WTC11 (cell line): ENCODE measurements at regions not wholly inside any gene's neighbourhood (a gene's known extent, or its start where the extent isn't known, plus 50 kb on each side); places are given as distances from the start of the nearest gene placed in this dataset.

Experiments used
- ATAC-seq: fragments of 200-7000 bp; cut with Tn5 transposase; 2 replicates; pipeline ENCODE4 v1.10.0; 2021; ENCODE audit warnings: mild to moderate bottlenecking, moderate library complexity
- CTCF ChIA-PET: fragments of 300-600 bp; sonication (Branson Sonifier 250); formaldehyde crosslinking; loops from one replicate; lab custom pipeline; 2021; ENCODE audit warnings: antibody characterized with exemption; lab: Charles Lee
- POLR2A ChIA-PET: fragments of 350-600 bp; sonication (Branson Sonifier 250); formaldehyde crosslinking; loops from one replicate; lab custom pipeline; 2021; ENCODE audit warnings: antibody characterized with exemption; lab: Charles Lee
- DNase-seq: peaks from one replicate; pipeline ENCODE4 v3.0.0; 2021; ENCODE audit warnings: low spot score
- H3K27ac Mint-ChIP-seq: 2 replicates; pipeline ENCODE4 v1.8.0; 2021; ENCODE audit warnings: mixed read lengths
- H3K27me3 Mint-ChIP-seq: 2 replicates; pipeline ENCODE4 v1.8.0; 2021; ENCODE audit warnings: low read depth, mild to moderate bottlenecking, moderate library complexity, mixed read lengths
- H3K36me3 Mint-ChIP-seq: 2 replicates; pipeline ENCODE4 v1.8.0; 2021; ENCODE audit warnings: mixed read lengths
- H3K4me1 Mint-ChIP-seq: 2 replicates; pipeline ENCODE4 v1.8.0; 2022; ENCODE audit warnings: mixed read lengths
- H3K4me3 Mint-ChIP-seq: 2 replicates; pipeline ENCODE4 v1.8.0; 2021; ENCODE audit warnings: mild to moderate bottlenecking, moderate library complexity, mixed read lengths
- H3K9me3 Mint-ChIP-seq: 2 replicates; pipeline ENCODE4 v1.8.0; 2021; ENCODE audit warnings: mixed read lengths
- CREM ChIP-seq: sonication (generic); formaldehyde crosslinking; IDR thresholded peaks from 2 replicates; pipeline ENCODE4 v1.8.1; 2022; ENCODE audit warnings: mild to moderate bottlenecking, missing genetic modification reagents, moderate library complexity
- E2F4 ChIP-seq: sonication (generic); formaldehyde crosslinking; IDR thresholded peaks from 2 replicates; pipeline ENCODE4 v1.8.1; 2022; ENCODE audit warnings: low read depth, mild to moderate bottlenecking, moderate library complexity, missing genetic modification reagents, borderline replicate concordance
- ETV6 ChIP-seq: sonication (generic); formaldehyde crosslinking; IDR thresholded peaks from 2 replicates; pipeline ENCODE4 v1.8.1; 2022; ENCODE audit warnings: mild to moderate bottlenecking, missing genetic modification reagents
- GABPB1 ChIP-seq: sonication (generic); formaldehyde crosslinking; IDR thresholded peaks from 2 replicates; pipeline ENCODE4 v1.8.1; 2023; ENCODE audit warnings: mild to moderate bottlenecking, missing genetic modification reagents
- HMGXB4 ChIP-seq: sonication (generic); formaldehyde crosslinking; IDR thresholded peaks from 2 replicates; pipeline ENCODE4 v1.8.1; 2023; ENCODE audit warnings: mild to moderate bottlenecking, moderate library complexity, missing genetic modification reagents
- IRF2 ChIP-seq: sonication (generic); formaldehyde crosslinking; IDR thresholded peaks from 2 replicates; pipeline ENCODE4 v1.8.0; 2022; ENCODE audit warnings: low read depth, missing genetic modification reagents, borderline replicate concordance
- MAX ChIP-seq: sonication (generic); formaldehyde crosslinking; IDR thresholded peaks from 2 replicates; pipeline ENCODE4 v1.8.0; 2022; ENCODE audit warnings: mild to moderate bottlenecking, missing genetic modification reagents
- NFATC4 ChIP-seq: fragments of 250-450 bp; sonication (Bioruptor Pico); IDR thresholded peaks from 2 replicates; pipeline ENCODE4 v1.9.0; 2021; ENCODE audit warnings: mild to moderate bottlenecking
- NFE2L1 ChIP-seq: sonication (generic); formaldehyde crosslinking; IDR thresholded peaks from 2 replicates; pipeline ENCODE4 v1.8.1; 2023; ENCODE audit warnings: missing genetic modification reagents
- PRDM15 ChIP-seq: sonication (generic); formaldehyde crosslinking; IDR thresholded peaks from 2 replicates; pipeline ENCODE4 v1.8.0; 2022; ENCODE audit warnings: missing genetic modification reagents
- SMAD4 ChIP-seq: sonication (generic); formaldehyde crosslinking; IDR thresholded peaks from 2 replicates; pipeline ENCODE4 v1.8.0; 2022; ENCODE audit warnings: mild to moderate bottlenecking, missing genetic modification reagents
- ZNF121 ChIP-seq: sonication (generic); formaldehyde crosslinking; IDR thresholded peaks from 2 replicates; pipeline ENCODE4 v1.8.0; 2023; ENCODE audit warnings: missing genetic modification reagents
- ZNF263 ChIP-seq: sonication (generic); formaldehyde crosslinking; IDR thresholded peaks from 2 replicates; pipeline ENCODE4 v1.8.1; 2022; ENCODE audit warnings: low read depth, mild to moderate bottlenecking, moderate library complexity, missing genetic modification reagents
- ZNF425 ChIP-seq: fragments of 250-450 bp; sonication (Bioruptor Pico); conservative IDR thresholded peaks from 2 replicates; pipeline ENCODE4 v1.9.0; 2021; ENCODE audit warnings: mild to moderate bottlenecking
- ZNF671 ChIP-seq: fragments of 250-450 bp; sonication (Bioruptor Pico); IDR thresholded peaks from 2 replicates; pipeline ENCODE4 v1.8.0; 2021; ENCODE audit warnings: mild to moderate bottlenecking

GRCh38 chr9:75487856-75488718 is 399.8 kb downstream of the OSTF1 start (continued):
- TF ChIP-seq E2F4 (CRISPR knock-in tag) (no peak), SMAD4 (no peak)

GRCh38 chr9:75488719-75489110 is 400.4 kb downstream of the OSTF1 start:
- no peak overlapping the region for H3K4me3 Mint-ChIP-seq
- ChIA-PET POLR2A (no interaction called here), CTCF (no interaction called here)
- H3K9me3 Mint-ChIP-seq = peaks cover 13% of the 10 kb centered on the region
- ATAC-seq = no peak
- H3K27me3 Mint-ChIP-seq = no peaks in the 10 kb centered on the region
- no peak for DNase-seq
- no peak overlapping the region for H3K27ac Mint-ChIP-seq
- H3K36me3 Mint-ChIP-seq = peaks cover 10% of the 10 kb centered on the region
- no peak for TF ChIP-seq HMGXB4 (CRISPR knock-in tag)
- TF ChIP-seq MAX = no peak
- no peak for TF ChIP-seq CREM (CRISPR knock-in tag)
- TF ChIP-seq IRF2 (CRISPR knock-in tag) = no peak
- TF ChIP-seq NFATC4 (CRISPR knock-in tag) = no peak
- no peaks in the 10 kb centered on the region for H3K4me1 Mint-ChIP-seq

GRCh38 chr9:75490326-75490725 is 400.1 kb upstream of the PCSK5 start:
- no peak overlapping the region for H3K4me3 Mint-ChIP-seq
- H3K36me3 Mint-ChIP-seq = peaks cover 10% of the 10 kb centered on the region
- H3K4me1 Mint-ChIP-seq = no peaks in the 10 kb centered on the region
- peaks cover 13% of the 10 kb centered on the region for H3K9me3 Mint-ChIP-seq
- DNase-seq (no peak), ATAC-seq (no peak)
- H3K27me3 Mint-ChIP-seq = no peaks in the 10 kb centered on the region
- TF ChIP-seq ZNF671 = no peak
- no peak for TF ChIP-seq GABPB1 (CRISPR knock-in tag)
- TF ChIP-seq NFE2L1 (CRISPR knock-in tag) = no peak
- TF ChIP-seq ZNF121 (CRISPR knock-in tag) = no peak
- TF ChIP-seq ZNF425 (CRISPR knock-in tag) = no peak
- TF ChIP-seq ZNF263 = no peak
- TF ChIP-seq ETV6 (CRISPR knock-in tag) = no peak
- TF ChIP-seq PRDM15 = no peak
- TF ChIP-seq, all 79 proteins: peak for 0
- CTCF ChIA-PET = no interaction called here
- no peak overlapping the region for H3K27ac Mint-ChIP-seq
- POLR2A ChIA-PET = no interaction called here
